ENCODE measurements at regions not wholly inside any gene's neighbourhood (a gene's known extent, or its start where the extent isn't known, plus 50 kb on each side); places are given as distances from the start of the nearest gene placed in this dataset.

DNA sequence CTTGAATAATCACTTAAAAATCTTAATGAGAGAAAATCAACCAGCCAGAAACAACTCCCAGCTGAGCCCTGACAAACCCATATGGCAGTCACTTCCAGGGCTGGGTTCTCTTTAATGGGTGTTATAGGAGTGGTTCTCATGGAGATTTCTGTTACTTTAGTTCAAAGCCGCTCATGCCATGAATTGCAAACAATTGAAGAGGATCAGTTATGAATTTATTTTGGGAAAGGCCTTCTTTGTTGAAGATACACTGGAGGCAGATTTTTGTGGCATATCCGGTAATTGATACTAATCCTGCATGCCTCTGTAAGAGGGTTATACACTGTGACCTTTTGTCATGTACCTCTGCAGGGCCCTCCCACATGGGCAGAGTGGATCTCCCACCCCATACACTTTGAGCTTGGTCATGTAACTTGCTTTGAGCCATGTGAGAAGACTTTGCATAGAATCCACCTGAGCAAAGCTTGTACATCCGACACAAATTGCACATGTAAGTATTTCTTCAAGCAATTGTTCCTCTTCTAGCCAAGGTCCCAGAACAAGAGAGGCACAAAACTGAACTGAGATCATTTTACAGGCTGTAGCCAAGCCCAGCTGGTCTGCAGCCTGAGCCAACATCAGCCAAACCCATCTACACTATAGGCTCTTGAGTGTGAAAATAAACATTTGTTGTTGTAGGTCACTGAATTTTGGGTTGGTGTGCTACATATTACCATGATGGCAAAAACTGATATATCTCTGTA, 492.3 kb downstream of the PREX1 start:
- no peak for DNase-seq
- no peaks in the 10 kb centered on the region for H3K79me2 ChIP-seq (ENCODE audit: control insufficient read depth, insufficient read depth, low read length, poor library complexity)
- peaks cover 6 to 7% of the 10 kb centered on the region in 2 experiments for H3K4me1 ChIP-seq (ENCODE audit: control insufficient read depth in 1 of 2, insufficient read depth in 2 of 2, low read length in 2 of 2)
- no peak overlapping the region for H3K4me3 ChIP-seq (ENCODE audit: low read depth, low read length)
- no peaks in the 10 kb centered on the region for H3K9me3 ChIP-seq (ENCODE audit: insufficient read depth, low read depth, low read length)
- WGBS (ENCODE audit: extremely low coverage, insufficient coverage, insufficient read length), result no CpG with 5 or more reads among the region's 3 CpGs
- H2AK5ac ChIP-seq (ENCODE audit: low read length), result no peak overlapping the region
- no peak overlapping the region for H2BK5ac ChIP-seq (ENCODE audit: low read depth, low read length, poor library complexity)
- H2BK12ac ChIP-seq (ENCODE audit: low read length), result peak overlapping the region; percentile 58
- no peak overlapping the region for H2BK120ac ChIP-seq (ENCODE audit: insufficient read depth, low read length, poor library complexity)
- peaks cover 3% of the 10 kb centered on the region for H3K79me1 ChIP-seq (ENCODE audit: low read length)
- H2AFZ ChIP-seq (ENCODE audit: insufficient read depth, low read length, poor library complexity), result no peak overlapping the region
- H3K9ac ChIP-seq (ENCODE audit: low read length), result no peak overlapping the region
- no peaks in the 10 kb centered on the region for H3K36me3 ChIP-seq (ENCODE audit: control insufficient read depth in 1 of 2, insufficient read depth in 2 of 2, low read length in 2 of 2)
- no peak overlapping the region for H4K91ac ChIP-seq (ENCODE audit: low read depth, low read length)
- no peak overlapping the region for H4K8ac ChIP-seq (ENCODE audit: low read depth, low read length)
- H3K27me3 ChIP-seq (ENCODE audit: insufficient read depth, low read length), result no peaks in the 10 kb centered on the region
- H4K12ac ChIP-seq (ENCODE audit: low read depth, low read length), result no peak overlapping the region
- H3K14ac ChIP-seq (ENCODE audit: low read length), result no peak overlapping the region
- no peak overlapping the region for H3K18ac ChIP-seq (ENCODE audit: low read length)
- no peak overlapping the region for H3K4ac ChIP-seq (ENCODE audit: low read depth, low read length)
- H3K4me2 ChIP-seq (ENCODE audit: low read length), result no peak overlapping the region
- H3K23ac ChIP-seq (ENCODE audit: low read length), result no peak overlapping the region
- no peak overlapping the region for H3K27ac ChIP-seq (ENCODE audit: low read depth, low read length)

DNA sequence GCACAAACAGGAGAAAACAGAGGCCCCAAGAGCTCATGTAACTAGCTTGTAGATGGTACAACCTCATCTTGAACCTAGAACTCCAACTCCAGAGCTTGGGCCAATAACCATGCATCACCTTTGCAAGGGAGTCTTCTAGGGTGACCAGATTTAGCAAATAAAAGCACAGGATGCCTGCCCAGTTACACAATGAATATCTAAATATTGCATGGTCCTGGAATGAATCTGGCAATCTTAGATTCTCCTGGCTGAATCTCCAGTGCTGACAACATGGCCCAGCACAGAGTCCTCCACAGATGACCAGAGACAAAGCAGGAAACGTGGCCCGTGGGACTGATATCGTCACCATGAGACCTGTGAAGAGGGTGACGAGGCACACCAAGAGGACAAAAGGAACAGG, 494.1 kb downstream of the PREX1 start:
- no peak overlapping the region for H3K18ac ChIP-seq (ENCODE audit: low read length)

DNA sequence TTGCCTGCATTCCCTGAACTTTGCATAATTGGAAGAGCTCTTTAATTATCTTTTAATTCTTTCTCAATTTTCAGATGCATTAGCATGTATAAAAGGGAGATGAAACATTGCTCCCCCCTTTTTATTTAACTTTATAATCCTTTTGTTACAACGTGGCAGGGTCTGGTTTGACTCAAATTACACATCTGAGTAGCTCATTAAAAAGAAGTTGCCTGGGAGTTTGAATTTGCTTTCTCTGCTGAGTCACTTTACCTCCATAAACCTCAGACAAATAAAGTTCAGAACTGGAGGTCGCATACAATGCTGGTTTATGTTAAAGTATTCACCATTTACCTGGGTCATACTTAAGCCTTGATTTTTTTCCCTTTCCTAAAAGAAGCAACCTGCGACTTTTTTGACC, 495.2 kb downstream of the PREX1 start:
- DNase-seq, result no peak
- Histone ChIP-seq H3K79me1 (ENCODE audit: low read length) (peaks cover 5% of the 10 kb centered on the region), H4K91ac (ENCODE audit: low read depth, low read length) (no peak overlapping the region), H3K27me3 (ENCODE audit: insufficient read depth, low read length) (no peaks in the 10 kb centered on the region), H2AFZ (ENCODE audit: insufficient read depth, low read length, poor library complexity) (no peak overlapping the region), H4K8ac (ENCODE audit: low read depth, low read length) (no peak overlapping the region), H3K27ac (ENCODE audit: low read depth, low read length) (no peak overlapping the region), H3K4me2 (ENCODE audit: low read length) (no peak overlapping the region), H3K4ac (ENCODE audit: low read depth, low read length) (no peak overlapping the region), H3K18ac (ENCODE audit: low read length) (no peak overlapping the region), H2BK12ac (ENCODE audit: low read length) (no peak overlapping the region), H3K79me2 (ENCODE audit: control insufficient read depth, insufficient read depth, low read length, poor library complexity) (no peaks in the 10 kb centered on the region), H3K4me3 (ENCODE audit: low read depth, low read length) (no peak overlapping the region), H3K23ac (ENCODE audit: low read length) (no peak overlapping the region), H3K4me1 (ENCODE audit: control insufficient read depth in 1 of 2, insufficient read depth in 2 of 2, low read length in 2 of 2) (peaks cover 8 to 11% of the 10 kb centered on the region in 2 experiments), H3K36me3 (ENCODE audit: control insufficient read depth in 1 of 2, insufficient read depth in 2 of 2, low read length in 2 of 2) (no peaks in the 10 kb centered on the region), H3K14ac (ENCODE audit: low read length) (no peak overlapping the region), H3K9ac (ENCODE audit: low read length) (no peak overlapping the region), H2AK5ac (ENCODE audit: low read length) (no peak overlapping the region), H4K12ac (ENCODE audit: low read depth, low read length) (no peak overlapping the region), H2BK5ac (ENCODE audit: low read depth, low read length, poor library complexity) (no peak overlapping the region), H2BK120ac (ENCODE audit: insufficient read depth, low read length, poor library complexity) (no peak overlapping the region), H3K9me3 (ENCODE audit: insufficient read depth, low read depth, low read length) (peaks cover 1% of the 10 kb centered on the region)
- no CpG with 5 or more reads among the region's 3 CpGs for WGBS (ENCODE audit: extremely low coverage, insufficient coverage, insufficient read length)

More for the DNA sequence above, 494.1 kb downstream of the PREX1 start:
- H4K8ac ChIP-seq (ENCODE audit: low read depth, low read length), result no peak overlapping the region
- no peak overlapping the region for H3K4ac ChIP-seq (ENCODE audit: low read depth, low read length)
- H3K79me2 ChIP-seq (ENCODE audit: control insufficient read depth, insufficient read depth, low read length, poor library complexity), result no peaks in the 10 kb centered on the region
- no peaks in the 10 kb centered on the region for H3K36me3 ChIP-seq (ENCODE audit: control insufficient read depth in 1 of 2, insufficient read depth in 2 of 2, low read length in 2 of 2)
- H4K91ac ChIP-seq (ENCODE audit: low read depth, low read length), result no peak overlapping the region
- peaks cover 6 to 8% of the 10 kb centered on the region in 2 experiments for H3K4me1 ChIP-seq (ENCODE audit: control insufficient read depth in 1 of 2, insufficient read depth in 2 of 2, low read length in 2 of 2)
- no peaks in the 10 kb centered on the region for H3K9me3 ChIP-seq (ENCODE audit: insufficient read depth, low read depth, low read length)
- H3K9ac ChIP-seq (ENCODE audit: low read length), result no peak overlapping the region
- DNase-seq, result no peak
- no CpG with 5 or more reads among the region's 4 CpGs for WGBS (ENCODE audit: extremely low coverage, insufficient coverage, insufficient read length)
- no peak overlapping the region for H3K4me2 ChIP-seq (ENCODE audit: low read length)
- no peak overlapping the region for H2BK12ac ChIP-seq (ENCODE audit: low read length)
- no peak overlapping the region for H2AFZ ChIP-seq (ENCODE audit: insufficient read depth, low read length, poor library complexity)
- no peak overlapping the region for H3K23ac ChIP-seq (ENCODE audit: low read length)
- H3K14ac ChIP-seq (ENCODE audit: low read length), result no peak overlapping the region
- H3K27me3 ChIP-seq (ENCODE audit: insufficient read depth, low read length), result no peaks in the 10 kb centered on the region
- no peak overlapping the region for H4K12ac ChIP-seq (ENCODE audit: low read depth, low read length)
- no peak overlapping the region for H2BK5ac ChIP-seq (ENCODE audit: low read depth, low read length, poor library complexity)
- no peak overlapping the region for H2BK120ac ChIP-seq (ENCODE audit: insufficient read depth, low read length, poor library complexity)
- H3K4me3 ChIP-seq (ENCODE audit: low read depth, low read length), result no peak overlapping the region
- no peak overlapping the region for H2AK5ac ChIP-seq (ENCODE audit: low read length)
- H3K79me1 ChIP-seq (ENCODE audit: low read length), result peaks cover 3% of the 10 kb centered on the region
- no peak overlapping the region for H3K27ac ChIP-seq (ENCODE audit: low read depth, low read length)

DNA sequence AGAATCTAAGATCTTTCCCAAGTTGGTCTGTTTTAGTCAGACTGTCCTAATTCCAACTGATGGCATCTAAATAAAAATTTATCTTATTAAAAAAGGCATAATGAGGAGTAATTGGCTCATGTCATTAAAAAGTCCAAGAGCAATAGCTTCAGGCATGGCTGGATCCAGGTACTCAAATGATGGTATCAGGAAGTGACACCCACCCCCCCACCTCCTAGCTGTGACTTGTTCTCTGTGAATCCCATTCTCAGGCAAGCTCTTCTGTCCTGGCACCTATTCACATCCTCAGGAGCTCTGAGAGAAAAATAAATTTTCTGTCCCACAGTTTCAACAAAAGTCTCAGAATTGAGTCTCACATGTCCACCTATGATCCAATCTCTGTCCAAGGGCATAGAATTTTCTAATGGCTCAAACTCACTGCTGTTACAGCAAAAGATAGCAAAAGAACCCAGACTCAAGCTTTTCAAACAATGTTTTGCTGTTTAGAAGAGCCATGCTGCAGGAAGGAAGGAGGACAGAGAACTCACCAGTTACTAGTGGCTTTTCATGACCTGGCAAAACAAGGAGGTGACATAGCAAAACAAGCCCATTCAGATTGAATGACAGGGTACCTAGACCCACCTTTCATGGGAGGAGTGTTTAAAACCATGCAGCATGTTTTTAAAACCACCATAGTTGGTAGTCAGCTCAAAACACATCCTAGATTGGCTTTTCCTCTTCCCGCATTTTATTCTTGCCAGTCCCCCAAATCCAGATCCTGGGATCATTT, 496.1 kb downstream of the PREX1 start:
- Histone ChIP-seq H3K4me3 (ENCODE audit: low read depth, low read length) (no peak overlapping the region), H3K14ac (ENCODE audit: low read length) (no peak overlapping the region), H3K9me3 (ENCODE audit: insufficient read depth, low read depth, low read length) (peaks cover 1% of the 10 kb centered on the region), H3K27ac (ENCODE audit: low read depth, low read length) (peak overlapping the region; percentile 38), H4K8ac (ENCODE audit: low read depth, low read length) (no peak overlapping the region), H3K23ac (ENCODE audit: low read length) (no peak overlapping the region), H3K79me2 (ENCODE audit: control insufficient read depth, insufficient read depth, low read length, poor library complexity) (no peaks in the 10 kb centered on the region), H3K4ac (ENCODE audit: low read depth, low read length) (no peak overlapping the region), H3K79me1 (ENCODE audit: low read length) (peaks cover 5% of the 10 kb centered on the region), H4K12ac (ENCODE audit: low read depth, low read length) (no peak overlapping the region), H3K36me3 (ENCODE audit: control insufficient read depth in 1 of 2, insufficient read depth in 2 of 2, low read length in 2 of 2) (no peaks in the 10 kb centered on the region), H3K9ac (ENCODE audit: low read length) (no peak overlapping the region), H3K4me2 (ENCODE audit: low read length) (peak overlapping the region; percentile 14), H2AFZ (ENCODE audit: insufficient read depth, low read length, poor library complexity) (no peak overlapping the region), H3K27me3 (ENCODE audit: insufficient read depth, low read length) (no peaks in the 10 kb centered on the region), H4K91ac (ENCODE audit: low read depth, low read length) (no peak overlapping the region), H2BK120ac (ENCODE audit: insufficient read depth, low read length, poor library complexity) (no peak overlapping the region), H2AK5ac (ENCODE audit: low read length) (no peak overlapping the region), H2BK5ac (ENCODE audit: low read depth, low read length, poor library complexity) (peak overlapping the region; percentile 4), H2BK12ac (ENCODE audit: low read length) (no peak overlapping the region), H3K18ac (ENCODE audit: low read length) (no peak overlapping the region), H3K4me1 (ENCODE audit: control insufficient read depth in 1 of 2, insufficient read depth in 2 of 2, low read length in 2 of 2) (peaks cover 8 to 14% of the 10 kb centered on the region in 2 experiments)
- no peak for DNase-seq
- WGBS (ENCODE audit: extremely low coverage, insufficient coverage, insufficient read length), result no CpG with 5 or more reads among the region's 1 CpG
